ENCODE measurements at regions not wholly inside any gene's neighbourhood (a gene's known extent, or its start where the extent isn't known, plus 50 kb on each side); places are given as distances from the start of the nearest gene placed in this dataset.
"Not testable (repeated sequence)": the region's sequence is repeated elsewhere in the genome, so short reads cannot be mapped to it uniquely, and the experiment has no call there.

DNA sequence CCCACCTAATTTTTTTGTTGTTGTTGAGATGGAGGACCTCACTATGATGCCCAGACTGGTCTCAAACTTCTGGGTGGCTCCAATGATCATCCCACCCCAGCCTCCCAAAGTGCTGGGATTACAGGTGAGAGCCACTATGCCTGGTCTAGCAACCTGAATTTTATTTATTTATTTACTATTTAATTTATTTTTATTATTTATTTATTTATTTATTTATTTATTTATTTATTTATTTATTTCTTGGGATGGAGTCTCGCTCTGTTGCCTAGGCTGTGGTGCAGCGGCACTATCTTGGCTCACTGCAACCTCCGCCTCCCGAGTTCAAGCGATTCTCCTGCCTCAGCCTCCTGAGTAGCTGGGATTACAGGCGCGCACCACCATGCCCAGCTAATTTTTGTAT lies 69.0 kb upstream of the LARGE1 start:
- TF ChIP-seq, protein P1, sequence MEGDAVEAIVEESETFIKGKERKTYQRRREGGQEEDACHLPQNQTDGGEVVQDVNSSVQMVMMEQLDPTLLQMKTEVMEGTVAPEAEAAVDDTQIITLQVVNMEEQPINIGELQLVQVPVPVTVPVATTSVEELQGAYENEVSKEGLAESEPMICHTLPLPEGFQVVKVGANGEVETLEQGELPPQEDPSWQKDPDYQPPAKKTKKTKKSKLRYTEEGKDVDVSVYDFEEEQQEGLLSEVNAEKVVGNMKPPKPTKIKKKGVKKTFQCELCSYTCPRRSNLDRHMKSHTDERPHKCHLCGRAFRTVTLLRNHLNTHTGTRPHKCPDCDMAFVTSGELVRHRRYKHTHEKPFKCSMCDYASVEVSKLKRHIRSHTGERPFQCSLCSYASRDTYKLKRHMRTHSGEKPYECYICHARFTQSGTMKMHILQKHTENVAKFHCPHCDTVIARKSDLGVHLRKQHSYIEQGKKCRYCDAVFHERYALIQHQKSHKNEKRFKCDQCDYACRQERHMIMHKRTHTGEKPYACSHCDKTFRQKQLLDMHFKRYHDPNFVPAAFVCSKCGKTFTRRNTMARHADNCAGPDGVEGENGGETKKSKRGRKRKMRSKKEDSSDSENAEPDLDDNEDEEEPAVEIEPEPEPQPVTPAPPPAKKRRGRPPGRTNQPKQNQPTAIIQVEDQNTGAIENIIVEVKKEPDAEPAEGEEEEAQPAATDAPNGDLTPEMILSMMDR (IDR thresholded peaks at IDR 0.05) = not testable (repeated sequence)
- TF ChIP-seq POLR2A, POLR2AphosphoS5, EP300 (IDR thresholded peaks at IDR 0.05): not testable (repeated sequence)

Data from stomach (tissue), 4 donors.